GM10266 (cell line): ENCODE measurements at regions not wholly inside any gene's neighbourhood (a gene's known extent, or its start where the extent isn't known, plus 50 kb on each side); places are given as distances from the start of the nearest gene placed in this dataset.

Experiments used
- DNase-seq: peaks from one replicate; pipeline ENCODE4 v3.0.0; 2012; ENCODE audit errors: extremely low spot score
- CTCF ChIP-seq: IDR thresholded peaks from 2 replicates; pipeline ENCODE4 v1.5.1; 2012; ENCODE audit warnings: mild to moderate bottlenecking, low read depth; ENCODE audit not compliant: control insufficient read depth, insufficient read depth; ENCODE audit errors: missing control alignments

GRCh38 chr4:120613778-120614177 is 308.7 kb downstream of the PRDM5 start:
- TF ChIP-seq CTCF, result no peak
- no peak for DNase-seq

GRCh38 chr4:120611092-120611491 is 311.4 kb downstream of the PRDM5 start:
- no peak for TF ChIP-seq CTCF

GRCh38 chr4:120591038-120591437 is 331.5 kb downstream of the PRDM5 start:
- DNase-seq, result no peak
- TF ChIP-seq CTCF, result no peak

More at GRCh38 chr4:120611092-120611491, 311.4 kb downstream of the PRDM5 start:
- no peak for DNase-seq

GRCh38 chr4:120589787-120590186 is 332.7 kb downstream of the PRDM5 start:
- DNase-seq, result no peak
- TF ChIP-seq CTCF, result no peak

- no peak for DNase-seq
- no peak for TF ChIP-seq CTCF
These were observed 353.8 kb downstream of the PRDM5 start for GRCh38 chr4:120568731-120569130.

- DNase-seq, result no peak
- no peak for TF ChIP-seq CTCF
These were observed 360.9 kb downstream of the PRDM5 start for GRCh38 chr4:120561648-120562047.

GRCh38 chr4:120557372-120557771 is 365.2 kb downstream of the PRDM5 start:
- no peak for DNase-seq

More at GRCh38 chr4:120557372-120557771, 365.2 kb downstream of the PRDM5 start:
- no peak for TF ChIP-seq CTCF
